ENCODE measurements at regions not wholly inside any gene's neighbourhood (a gene's known extent, or its start where the extent isn't known, plus 50 kb on each side); places are given as distances from the start of the nearest gene placed in this dataset.
"Not testable (repeated sequence)": the region's sequence is repeated elsewhere in the genome, so short reads cannot be mapped to it uniquely, and the experiment has no call there.

DNA sequence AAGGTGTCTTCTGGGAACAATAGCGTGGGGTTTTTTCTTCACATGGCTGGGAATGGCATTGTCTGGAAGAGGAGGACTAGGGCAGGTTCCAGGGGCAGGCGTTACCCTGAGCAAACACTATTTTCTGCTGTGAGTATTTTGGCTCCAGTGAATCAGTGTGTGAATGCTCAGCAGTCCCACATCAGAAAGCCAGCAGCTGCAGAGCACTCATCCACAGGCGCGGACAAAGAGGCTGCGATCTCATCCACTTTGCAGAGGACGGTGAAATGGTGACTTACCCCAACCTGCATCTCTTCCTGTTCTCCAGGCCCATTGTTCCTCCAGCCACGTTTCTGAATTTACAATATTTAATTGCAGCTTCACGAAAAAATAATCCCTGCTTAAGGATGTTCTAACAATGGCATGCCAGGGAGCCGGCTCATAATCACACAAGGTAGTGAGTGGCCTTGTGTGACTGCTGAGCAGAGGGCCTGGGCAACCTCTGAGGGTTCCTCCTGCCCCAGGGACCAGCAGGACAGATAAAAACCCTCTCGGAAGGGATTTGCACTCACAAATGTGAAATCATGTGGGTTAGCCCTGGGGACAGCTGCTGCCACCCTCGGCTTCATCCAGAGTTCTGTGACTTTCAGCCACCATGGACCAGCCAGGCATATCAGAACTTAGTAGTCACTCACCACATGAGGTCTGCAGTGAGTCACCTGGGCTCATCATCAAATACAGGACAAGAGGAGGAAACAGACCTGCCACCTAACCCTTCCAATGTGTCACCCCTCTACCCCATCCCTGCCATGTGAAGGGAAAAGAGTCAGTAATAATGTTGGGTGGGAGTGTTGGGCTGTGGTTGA, 65.0 kb upstream of the EN2 start:
- no peak for TF ChIP-seq CTCF (IDR thresholded peaks at IDR 0.05; ENCODE audit: insufficient read depth, low read depth, low read length, missing control alignments)
- H3K4me3 ChIP-seq (ENCODE audit: low read length): no peak overlapping the region
- DNase-seq (ENCODE audit: low read depth): peak; percentile 19

GRCh38 chr7:155394413-155394812, 63.5 kb upstream of the EN2 start:
- H3K4me3 ChIP-seq (ENCODE audit: low read length): no peak overlapping the region
- TF ChIP-seq CTCF (IDR thresholded peaks at IDR 0.05; ENCODE audit: insufficient read depth, low read depth, low read length, missing control alignments): no peak
- no peak for DNase-seq (ENCODE audit: low read depth)

GRCh38 chr7:155395176-155395797, 62.6 kb upstream of the EN2 start:
- no peak overlapping the region for H3K4me3 ChIP-seq (ENCODE audit: low read length)
- no peak for TF ChIP-seq CTCF (IDR thresholded peaks at IDR 0.05; ENCODE audit: insufficient read depth, low read depth, low read length, missing control alignments)
- DNase-seq (ENCODE audit: low read depth): no peak

DNA sequence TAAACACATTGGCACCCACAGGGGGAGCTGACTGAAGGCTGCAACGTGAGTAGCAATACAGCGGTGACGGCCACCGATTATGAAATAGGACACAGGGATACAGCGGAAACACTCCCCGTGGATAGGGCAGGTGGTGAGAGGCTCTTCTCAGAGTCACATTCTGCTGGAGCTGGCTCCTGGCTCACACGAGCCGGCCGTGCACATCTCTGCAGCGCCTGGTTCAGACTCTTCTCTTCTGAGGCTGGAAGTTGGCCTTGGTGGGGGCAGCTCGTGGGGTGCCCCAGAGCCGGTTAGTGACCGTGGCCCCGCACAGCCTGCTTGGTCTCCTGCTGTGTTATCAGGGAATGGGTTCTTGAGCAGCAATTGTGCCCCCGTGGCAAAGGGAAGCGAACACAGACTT, 61.3 kb upstream of the EN2 start:
- no peak overlapping the region for H3K4me3 ChIP-seq (ENCODE audit: low read length)
- no peak for TF ChIP-seq CTCF (IDR thresholded peaks at IDR 0.05; ENCODE audit: insufficient read depth, low read depth, low read length, missing control alignments)
- DNase-seq (ENCODE audit: low read depth): no peak

DNA sequence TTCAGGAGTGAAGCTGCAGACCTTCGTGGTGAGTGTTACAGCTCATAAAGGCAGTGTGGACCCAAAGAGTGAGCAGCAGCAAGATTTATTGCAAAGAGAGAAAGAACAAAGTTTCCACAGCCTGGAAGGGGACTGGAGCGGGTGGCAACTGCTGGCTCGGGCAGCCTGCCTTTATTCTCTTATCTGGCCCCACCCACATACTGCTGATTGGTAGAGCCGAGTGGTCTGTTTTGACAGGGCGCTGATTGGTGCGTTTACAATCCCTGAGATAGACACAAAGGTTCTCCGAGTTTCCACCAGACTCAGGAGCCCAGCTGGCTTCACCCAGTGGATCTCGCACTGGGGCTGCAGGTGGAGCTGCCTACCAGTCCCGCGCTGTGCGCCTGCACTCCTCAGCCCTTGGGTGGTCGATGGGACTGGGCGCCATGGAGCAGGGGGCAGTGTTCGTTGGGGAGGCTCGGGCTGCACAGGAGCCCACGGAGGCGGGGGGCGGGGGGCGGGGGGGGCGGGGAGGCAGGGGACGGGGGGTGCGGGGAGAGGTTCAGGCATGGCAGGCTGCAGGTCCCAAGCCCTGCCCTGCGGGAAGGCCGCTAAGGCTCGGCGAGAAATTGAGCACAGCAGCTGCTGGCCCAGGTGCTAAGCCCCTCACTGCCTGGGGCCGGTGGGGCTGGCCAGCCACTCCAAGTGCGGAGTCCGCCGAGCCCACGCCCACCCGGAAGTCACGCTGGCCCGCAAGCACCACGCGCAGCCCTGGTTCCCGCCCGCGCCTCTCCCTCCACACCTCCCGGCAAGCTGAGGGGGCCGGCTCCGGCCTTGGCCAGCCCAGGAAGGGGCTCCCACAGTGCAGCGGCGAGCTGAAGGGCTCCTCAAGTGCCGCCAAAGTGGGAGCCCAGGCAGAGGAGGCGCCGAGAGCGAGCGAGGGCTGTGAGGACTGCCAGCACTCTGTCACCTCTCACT, 59.9 kb upstream of the EN2 start:
- not testable (repeated sequence) for H3K4me3 ChIP-seq (ENCODE audit: low read length); DNase-seq (ENCODE audit: low read depth)

GRCh38 chr7:155398944-155399343, 59.0 kb upstream of the EN2 start:
- DNase-seq (ENCODE audit: low read depth): no peak
- no peak for TF ChIP-seq CTCF (IDR thresholded peaks at IDR 0.05; ENCODE audit: insufficient read depth, low read depth, low read length, missing control alignments)
- no peak overlapping the region for H3K4me3 ChIP-seq (ENCODE audit: low read length)

GRCh38 chr7:155399577-155399976, 58.4 kb upstream of the EN2 start:
- no peak for TF ChIP-seq CTCF (IDR thresholded peaks at IDR 0.05; ENCODE audit: insufficient read depth, low read depth, low read length, missing control alignments)
- no peak for DNase-seq (ENCODE audit: low read depth)
- no peak overlapping the region for H3K4me3 ChIP-seq (ENCODE audit: low read length)
